ENCODE measurements at regions not wholly inside any gene's neighbourhood (a gene's known extent, or its start where the extent isn't known, plus 50 kb on each side); places are given as distances from the start of the nearest gene placed in this dataset.
"Not testable (repeated sequence)": the region's sequence is repeated elsewhere in the genome, so short reads cannot be mapped to it uniquely, and the experiment has no call there.

DNA sequence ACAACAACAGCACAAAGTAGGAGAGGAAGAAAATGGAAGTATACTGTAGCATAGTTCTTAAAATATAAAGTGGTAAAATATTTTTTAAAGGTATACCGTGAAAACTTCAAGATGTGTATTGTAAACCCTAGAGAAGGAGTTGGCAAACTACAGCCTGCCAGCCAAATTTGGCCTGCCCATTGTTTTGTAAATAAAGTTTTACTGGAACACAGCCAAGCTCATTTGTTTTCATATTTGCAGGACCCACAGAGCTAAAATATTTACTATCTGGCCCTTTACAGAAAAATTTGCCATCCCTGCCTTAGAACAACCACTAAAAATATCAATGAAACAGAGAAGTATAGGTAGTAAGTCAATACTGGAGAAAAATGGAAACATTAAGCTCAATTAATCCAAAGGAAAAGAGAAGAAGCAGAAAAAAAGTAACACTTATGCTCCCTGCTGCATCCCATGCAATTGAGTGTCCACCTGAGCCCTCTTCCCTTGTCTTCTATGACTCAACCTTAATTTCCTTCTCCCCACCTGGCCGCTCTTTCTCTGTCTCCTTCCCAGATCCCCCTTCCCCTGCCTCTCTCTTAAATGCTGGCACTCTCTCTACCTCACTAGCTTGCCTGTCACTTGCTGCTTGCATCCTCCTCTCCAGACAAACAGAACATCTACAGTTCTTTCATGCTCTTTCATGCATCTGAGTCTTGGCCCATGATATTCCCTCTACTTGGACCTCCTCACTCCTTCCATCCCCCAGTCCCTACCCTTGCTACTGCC is 50.6 kb upstream of the FER start:
- H3K27me3 Mint-ChIP-seq (ENCODE audit: low read depth), result peaks cover 12% of the 10 kb centered on the region
- H3K27ac Mint-ChIP-seq, result no peak overlapping the region

DNA sequence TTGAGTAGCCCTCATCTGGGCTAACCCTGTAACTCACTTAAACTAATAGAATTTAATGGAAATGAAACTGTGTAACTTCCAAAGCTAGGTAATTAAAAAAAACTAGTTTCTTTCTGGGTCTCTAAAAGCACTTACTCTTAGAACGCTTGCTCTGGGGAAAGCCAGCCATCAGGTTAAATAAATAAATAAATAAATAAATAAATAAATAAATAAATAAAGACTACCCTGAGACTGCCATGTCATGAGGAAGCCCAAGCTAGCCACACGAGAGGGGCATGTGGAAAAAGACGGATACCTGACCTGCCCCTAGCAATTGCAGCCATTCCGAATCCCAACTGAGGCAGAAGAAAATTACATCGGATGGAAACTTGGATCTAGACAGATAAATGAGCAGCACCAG is 51.3 kb upstream of the FER start:
- Mint-ChIP-seq H3K36me3 (ENCODE audit: low read depth) (no peaks in the 10 kb centered on the region), H3K27ac (no peak overlapping the region), H3K27me3 (ENCODE audit: low read depth) (peaks cover 12% of the 10 kb centered on the region), H3K4me1 (ENCODE audit: low read depth) (no peaks in the 10 kb centered on the region), H3K4me3 (no peak overlapping the region), H3K9me3 (no peaks in the 10 kb centered on the region)
- no peak for DNase-seq (ENCODE audit: low spot score)

More for the DNA sequence above, 50.6 kb upstream of the FER start:
- no peak for DNase-seq (ENCODE audit: low spot score)
- H3K9me3 Mint-ChIP-seq, result no peaks in the 10 kb centered on the region
- H3K4me1 Mint-ChIP-seq (ENCODE audit: low read depth), result no peaks in the 10 kb centered on the region
- no peak overlapping the region for H3K4me3 Mint-ChIP-seq
- H3K36me3 Mint-ChIP-seq (ENCODE audit: low read depth), result no peaks in the 10 kb centered on the region

DNA sequence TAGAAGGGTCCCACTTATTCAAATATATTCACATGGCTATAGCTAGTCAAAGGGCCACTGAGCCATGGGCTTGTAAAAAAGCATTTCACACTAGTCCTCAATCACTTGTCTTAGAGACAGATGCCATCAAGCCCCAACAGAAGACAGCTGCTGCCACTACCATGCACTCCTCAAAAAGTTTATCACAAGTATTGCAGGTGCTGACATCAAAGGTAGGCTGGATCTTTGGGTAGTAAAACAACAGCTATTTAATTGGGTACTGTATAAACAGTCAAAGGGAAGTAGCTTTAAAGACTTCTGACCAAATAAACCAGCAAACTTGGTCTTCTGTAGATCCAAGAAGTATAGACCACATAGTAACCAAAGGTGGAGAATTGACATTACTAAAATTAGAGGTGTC is 59.2 kb upstream of the FER start:
- Mint-ChIP-seq H3K27ac (no peak overlapping the region), H3K4me3 (no peak overlapping the region), H3K9me3 (no peaks in the 10 kb centered on the region), H3K27me3 (ENCODE audit: low read depth) (no peaks in the 10 kb centered on the region), H3K4me1 (ENCODE audit: low read depth) (no peaks in the 10 kb centered on the region), H3K36me3 (ENCODE audit: low read depth) (no peaks in the 10 kb centered on the region)
- no peak for DNase-seq (ENCODE audit: low spot score)

DNA sequence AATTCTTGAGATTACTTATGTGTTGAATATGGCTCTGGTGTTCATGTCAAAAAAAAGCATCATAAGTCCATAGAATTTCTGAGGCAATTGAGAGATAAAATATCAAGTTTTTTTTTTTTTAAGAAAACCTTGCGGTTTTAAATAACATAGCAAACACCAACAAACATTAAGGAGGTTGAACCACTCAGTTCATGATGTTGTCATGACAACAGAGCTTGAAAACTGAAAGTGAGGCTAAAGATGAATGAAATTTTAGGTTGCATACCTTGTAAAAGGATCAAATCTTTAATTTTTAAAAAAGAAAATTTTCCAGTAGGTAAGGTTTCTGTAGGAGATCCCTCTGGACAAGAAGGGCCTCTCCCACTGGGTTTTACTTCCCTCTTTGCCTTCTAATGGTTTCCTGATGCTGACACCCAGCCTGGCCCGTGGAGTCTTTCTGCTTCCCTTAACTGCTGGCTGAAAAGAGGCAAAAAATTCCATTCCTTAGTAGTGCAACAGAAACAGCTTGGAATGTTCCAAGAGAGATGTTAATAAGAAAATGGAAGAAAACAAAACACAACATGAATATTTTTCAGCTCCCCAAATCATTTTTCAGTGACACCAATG is 60.0 kb upstream of the FER start:
- DNase-seq (ENCODE audit: low spot score), result no peak

DNA sequence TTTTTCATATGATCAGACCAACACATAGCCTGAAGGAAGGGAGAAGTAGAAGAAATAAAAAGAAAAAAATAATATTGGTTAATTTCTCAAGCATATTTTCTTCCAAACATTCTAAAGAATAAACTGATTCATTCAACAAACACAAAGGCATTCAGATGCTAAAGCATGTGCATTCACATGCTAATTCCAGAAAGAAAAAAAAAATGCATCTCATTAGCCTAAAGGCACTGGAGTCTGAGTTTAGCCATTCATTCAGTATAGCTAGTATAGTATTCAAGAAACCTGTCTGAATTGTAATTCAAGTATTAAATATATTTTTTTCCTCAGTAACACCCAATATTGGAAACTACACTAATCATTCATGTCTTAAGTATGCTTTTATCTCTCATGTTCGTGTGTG is 61.0 kb upstream of the FER start:
- Mint-ChIP-seq H3K27me3 (ENCODE audit: low read depth) (no peaks in the 10 kb centered on the region), H3K9me3 (no peaks in the 10 kb centered on the region), H3K27ac (no peak overlapping the region), H3K4me3 (no peak overlapping the region), H3K4me1 (ENCODE audit: low read depth) (no peaks in the 10 kb centered on the region), H3K36me3 (ENCODE audit: low read depth) (no peaks in the 10 kb centered on the region)
- no peak for DNase-seq (ENCODE audit: low spot score)

More for the DNA sequence above, 60.0 kb upstream of the FER start:
- H3K4me1 Mint-ChIP-seq (ENCODE audit: low read depth), result no peaks in the 10 kb centered on the region
- no peak overlapping the region for H3K27ac Mint-ChIP-seq
- no peaks in the 10 kb centered on the region for H3K9me3 Mint-ChIP-seq
- no peaks in the 10 kb centered on the region for H3K36me3 Mint-ChIP-seq (ENCODE audit: low read depth)
- no peaks in the 10 kb centered on the region for H3K27me3 Mint-ChIP-seq (ENCODE audit: low read depth)
- no peak overlapping the region for H3K4me3 Mint-ChIP-seq

DNA sequence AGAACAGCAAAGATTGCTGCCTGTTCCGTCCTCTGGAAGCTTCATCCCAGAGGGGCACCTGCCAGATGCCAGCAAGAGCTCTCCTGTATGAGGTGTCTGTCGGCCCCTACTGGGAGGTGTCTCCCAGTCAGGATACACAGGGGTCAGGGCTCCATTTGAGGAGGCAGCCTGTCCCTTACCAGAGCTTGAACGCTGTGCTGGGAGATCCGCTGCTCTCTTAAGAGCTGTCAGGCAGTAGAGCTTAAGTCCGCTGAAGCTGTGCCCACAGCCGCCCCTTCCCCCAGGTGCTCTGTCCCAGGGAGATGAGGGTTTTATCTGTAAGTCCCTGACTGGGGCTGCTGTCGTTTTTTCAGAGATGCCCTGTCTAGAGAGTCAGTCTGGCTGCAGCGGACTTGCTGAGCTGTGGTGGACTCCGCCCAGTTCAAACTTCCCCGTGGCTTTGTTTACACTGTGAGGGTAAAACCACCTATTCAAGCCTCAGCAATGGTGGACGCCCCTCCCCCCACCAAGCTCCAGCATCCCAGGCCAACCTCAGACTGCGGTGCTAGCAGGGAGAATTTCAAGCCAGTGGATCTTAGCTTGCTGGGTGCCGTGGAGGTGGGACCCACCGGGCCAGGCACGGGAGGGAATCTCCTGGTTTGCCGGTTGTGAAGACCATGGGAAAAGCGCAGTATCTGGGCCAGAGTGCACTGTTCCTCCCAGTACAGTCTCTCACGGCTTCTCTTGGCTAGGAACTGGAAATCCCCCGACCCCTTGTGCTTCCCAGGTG is 62.1 kb upstream of the FER start:
- not testable (repeated sequence) for H3K27ac Mint-ChIP-seq; H3K4me1 Mint-ChIP-seq (ENCODE audit: low read depth); H3K27me3 Mint-ChIP-seq (ENCODE audit: low read depth); H3K4me3 Mint-ChIP-seq; H3K36me3 Mint-ChIP-seq (ENCODE audit: low read depth); H3K9me3 Mint-ChIP-seq; DNase-seq (ENCODE audit: low spot score)

DNA sequence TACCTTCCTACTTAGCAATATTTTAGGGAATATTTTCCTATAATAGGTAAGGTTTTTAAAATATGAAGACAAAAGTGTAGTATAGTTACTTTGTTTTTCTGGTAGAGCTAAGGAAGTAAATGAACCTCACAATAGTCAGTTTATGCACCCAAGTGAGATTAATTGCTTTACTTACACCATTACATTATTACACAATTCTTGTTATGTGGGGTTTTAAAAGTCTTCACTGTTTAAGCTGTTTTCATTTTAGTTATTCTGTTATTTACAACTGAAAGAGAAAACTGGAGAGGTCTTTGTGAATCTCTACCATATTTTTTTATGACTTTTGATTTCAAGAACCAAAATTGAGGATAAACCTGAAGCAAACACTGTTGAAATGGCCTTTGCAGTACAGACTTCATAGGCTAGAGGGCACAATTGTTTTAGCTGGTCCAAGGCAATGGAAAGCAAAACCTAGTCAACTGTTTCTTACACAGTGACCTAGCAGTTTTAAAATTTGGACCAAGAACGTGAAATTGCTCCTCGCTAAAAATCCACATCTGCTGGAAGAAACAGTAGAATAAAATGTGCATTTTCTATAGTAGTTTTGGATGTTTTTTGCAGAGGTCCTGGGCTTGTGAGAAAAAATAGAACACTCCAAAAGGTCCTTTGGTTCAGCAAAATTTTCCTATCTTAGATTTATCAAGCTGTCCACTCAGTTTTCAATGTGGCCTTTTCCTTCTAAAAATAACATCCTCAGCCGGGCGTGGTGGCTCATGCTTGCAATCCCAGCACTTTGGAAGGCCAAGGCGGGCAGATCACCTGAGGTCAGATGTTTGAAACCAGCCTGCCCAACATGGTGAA is 66.4 kb upstream of the FER start:
- H3K4me1 Mint-ChIP-seq (ENCODE audit: low read depth), result no peaks in the 10 kb centered on the region
- H3K9me3 Mint-ChIP-seq, result no peaks in the 10 kb centered on the region
- H3K36me3 Mint-ChIP-seq (ENCODE audit: low read depth), result no peaks in the 10 kb centered on the region
- peaks cover 10% of the 10 kb centered on the region for H3K27me3 Mint-ChIP-seq (ENCODE audit: low read depth)
- DNase-seq (ENCODE audit: low spot score), result peak; percentile 8
- no peak overlapping the region for H3K27ac Mint-ChIP-seq
- H3K4me3 Mint-ChIP-seq, result no peak overlapping the region

DNA sequence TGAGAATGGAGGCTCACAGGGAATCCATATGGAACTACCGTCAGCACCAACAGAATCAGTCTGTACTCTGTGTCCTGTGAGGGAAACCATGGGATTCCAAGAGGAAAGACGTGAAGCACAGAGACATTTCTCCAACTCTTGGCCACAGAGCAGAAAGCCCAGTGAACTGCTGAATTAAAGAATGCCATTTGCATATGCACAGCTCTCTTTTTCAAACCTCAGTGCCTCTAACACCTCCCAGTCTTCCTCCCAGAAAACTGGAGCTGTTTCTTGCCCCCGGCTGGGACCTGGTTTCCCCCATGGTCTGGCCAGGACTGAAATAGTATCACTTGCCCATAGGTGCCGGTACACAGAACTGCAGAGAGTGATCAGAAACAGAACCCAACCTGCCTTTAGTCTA is 69.6 kb upstream of the FER start:
- Mint-ChIP-seq H3K4me1 (ENCODE audit: low read depth) (no peaks in the 10 kb centered on the region), H3K9me3 (no peaks in the 10 kb centered on the region), H3K36me3 (ENCODE audit: low read depth) (no peaks in the 10 kb centered on the region), H3K27me3 (ENCODE audit: low read depth) (peaks cover 10% of the 10 kb centered on the region), H3K4me3 (no peak overlapping the region), H3K27ac (no peak overlapping the region)
- no peak for DNase-seq (ENCODE audit: low spot score)

DNA sequence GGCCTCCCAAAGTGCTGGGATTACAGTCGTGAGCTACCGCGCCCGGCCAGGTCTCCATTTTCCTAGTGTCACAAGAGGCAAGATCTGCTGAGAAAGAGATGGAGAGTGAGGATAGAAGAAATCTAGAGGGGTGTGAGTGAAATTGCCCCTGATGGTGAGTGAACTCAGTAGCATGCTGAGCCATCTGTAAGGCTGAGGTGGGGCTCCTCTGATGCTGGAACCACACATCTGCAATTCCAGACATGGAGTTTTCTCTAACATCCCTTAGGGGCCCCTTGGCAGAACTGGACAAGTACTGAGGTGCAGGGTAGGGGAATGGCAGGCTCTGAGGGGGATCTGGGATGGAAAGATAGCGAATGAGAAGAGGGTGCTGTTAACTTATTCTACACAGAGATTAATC is 72.0 kb upstream of the FER start:
- H3K4me1 Mint-ChIP-seq (ENCODE audit: low read depth), result no peaks in the 10 kb centered on the region
- H3K9me3 Mint-ChIP-seq, result no peaks in the 10 kb centered on the region
- DNase-seq (ENCODE audit: low spot score), result no peak
- peaks cover 10% of the 10 kb centered on the region for H3K27me3 Mint-ChIP-seq (ENCODE audit: low read depth)
- H3K27ac Mint-ChIP-seq, result no peak overlapping the region
- no peak overlapping the region for H3K4me3 Mint-ChIP-seq
- H3K36me3 Mint-ChIP-seq (ENCODE audit: low read depth), result no peaks in the 10 kb centered on the region

DNA sequence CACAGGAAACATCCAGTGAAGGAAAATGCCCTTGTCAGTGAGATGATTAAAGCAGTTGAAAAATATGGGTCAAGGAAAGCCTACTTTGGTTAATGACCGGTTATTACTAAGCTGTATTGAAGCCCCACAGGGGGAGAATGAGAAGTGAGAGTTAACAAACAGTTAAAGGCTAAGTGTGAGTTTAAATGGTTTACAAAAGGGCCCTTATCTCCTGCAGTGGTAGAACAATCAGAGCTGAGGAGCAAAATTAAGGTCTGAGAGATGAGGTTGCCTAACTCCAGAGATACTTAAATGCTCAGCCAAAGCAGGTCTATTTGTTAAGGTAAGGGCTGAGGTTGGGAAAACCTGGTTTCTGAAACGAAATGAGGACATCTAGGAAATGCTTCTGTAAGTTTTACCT is 75.1 kb upstream of the FER start:
- Mint-ChIP-seq H3K9me3 (no peaks in the 10 kb centered on the region), H3K4me3 (no peak overlapping the region), H3K27me3 (ENCODE audit: low read depth) (no peaks in the 10 kb centered on the region), H3K27ac (no peak overlapping the region), H3K4me1 (ENCODE audit: low read depth) (no peaks in the 10 kb centered on the region), H3K36me3 (ENCODE audit: low read depth) (no peaks in the 10 kb centered on the region)
- no peak for DNase-seq (ENCODE audit: low spot score)

DNA sequence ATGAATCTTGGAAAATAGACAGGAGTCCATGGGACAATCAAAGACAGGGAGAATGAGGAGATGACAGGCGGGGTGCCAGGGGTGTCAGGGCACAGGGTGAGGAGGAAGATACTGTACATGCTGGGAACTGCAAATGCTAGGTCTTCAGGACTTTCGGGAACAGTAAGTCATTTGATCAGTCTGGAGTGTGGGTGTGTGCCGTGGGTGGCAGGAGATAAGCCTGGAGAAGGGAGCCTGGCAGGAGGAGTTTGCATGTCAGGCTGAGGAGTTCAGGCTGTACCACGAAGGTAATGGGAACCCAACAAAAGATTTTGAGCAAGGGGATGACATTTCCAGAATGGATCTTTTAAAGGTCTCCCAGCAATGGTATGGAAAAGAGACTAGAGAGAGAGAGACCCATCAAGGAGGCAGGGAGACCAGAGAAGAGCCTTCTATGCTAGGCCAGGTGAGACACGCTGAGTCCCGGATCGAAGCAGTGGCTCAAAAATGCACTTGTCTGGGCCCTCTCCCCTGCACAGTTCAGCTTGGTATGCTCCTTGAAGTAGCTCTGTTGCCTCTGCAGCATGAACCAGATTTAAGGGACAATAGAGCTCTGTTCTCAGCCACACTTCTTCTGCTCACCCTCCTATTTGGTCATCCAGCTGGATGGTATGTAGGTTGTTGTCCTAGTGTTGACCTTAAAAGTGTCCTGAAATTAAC is 77.0 kb upstream of the FER start:
- Mint-ChIP-seq H3K4me3 (no peak overlapping the region), H3K36me3 (ENCODE audit: low read depth) (no peaks in the 10 kb centered on the region), H3K27me3 (ENCODE audit: low read depth) (peaks cover 2% of the 10 kb centered on the region), H3K9me3 (peaks cover 3% of the 10 kb centered on the region), H3K4me1 (ENCODE audit: low read depth) (no peaks in the 10 kb centered on the region), H3K27ac (no peak overlapping the region)
- no peak for DNase-seq (ENCODE audit: low spot score)

DNA sequence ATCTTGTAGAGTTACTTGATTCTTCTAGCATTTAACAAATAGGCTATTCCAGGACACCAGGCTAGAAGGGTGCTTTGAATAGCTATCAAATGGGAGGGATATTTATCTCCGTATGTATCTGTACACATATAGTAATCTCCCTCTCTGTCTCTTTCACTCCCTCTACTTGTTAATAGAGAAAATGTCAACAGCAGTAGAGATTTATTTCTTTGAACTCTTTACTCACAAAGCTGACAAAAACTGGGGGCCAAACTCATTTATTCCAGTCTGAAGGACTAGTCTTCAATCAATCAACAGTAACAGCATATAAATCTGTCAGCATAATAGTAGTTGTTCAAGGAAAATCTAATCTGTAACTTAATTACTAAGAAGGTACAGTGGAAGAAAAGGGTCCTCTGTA is 78.2 kb upstream of the FER start:
- peaks cover 3% of the 10 kb centered on the region for H3K9me3 Mint-ChIP-seq
- H3K36me3 Mint-ChIP-seq (ENCODE audit: low read depth), result no peaks in the 10 kb centered on the region
- DNase-seq (ENCODE audit: low spot score), result no peak
- no peaks in the 10 kb centered on the region for H3K4me1 Mint-ChIP-seq (ENCODE audit: low read depth)
- H3K4me3 Mint-ChIP-seq, result no peak overlapping the region
- peaks cover 2% of the 10 kb centered on the region for H3K27me3 Mint-ChIP-seq (ENCODE audit: low read depth)
- no peak overlapping the region for H3K27ac Mint-ChIP-seq

DNA sequence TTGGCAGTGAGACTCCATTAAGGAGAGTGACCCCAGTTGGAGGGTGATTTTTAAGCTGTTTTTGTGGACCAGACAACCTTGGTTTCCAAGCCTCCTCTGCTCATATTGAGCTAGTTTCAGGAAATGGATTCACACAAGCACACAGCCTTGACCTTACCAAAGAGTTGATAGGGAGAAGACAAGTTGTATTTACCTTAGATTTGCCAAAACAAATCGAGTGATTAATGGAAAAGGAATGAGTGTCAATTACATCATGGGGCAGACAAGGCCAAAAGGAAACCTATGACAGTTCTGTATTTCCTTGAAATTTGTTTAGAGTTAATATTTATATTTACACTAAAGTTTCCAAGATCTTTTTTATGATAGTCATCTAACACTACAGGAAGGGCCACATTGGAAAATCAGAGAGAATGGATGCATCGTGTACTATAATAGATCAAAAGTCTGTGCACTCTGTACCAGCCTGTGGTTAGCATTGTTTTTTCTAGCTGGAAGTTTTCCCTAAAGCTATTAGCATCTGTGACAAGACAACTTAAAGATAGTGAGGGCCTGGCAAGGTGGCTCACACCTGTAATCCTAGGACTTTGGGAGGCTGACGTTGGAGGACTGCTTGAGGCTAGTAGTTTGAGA is 86.0 kb upstream of the FER start:
- H3K27me3 Mint-ChIP-seq (ENCODE audit: low read depth), result peaks cover 7% of the 10 kb centered on the region
- DNase-seq (ENCODE audit: low spot score), result no peak
- no peak overlapping the region for H3K4me3 Mint-ChIP-seq
- no peak overlapping the region for H3K27ac Mint-ChIP-seq
- no peaks in the 10 kb centered on the region for H3K4me1 Mint-ChIP-seq (ENCODE audit: low read depth)
- no peaks in the 10 kb centered on the region for H3K36me3 Mint-ChIP-seq (ENCODE audit: low read depth)
- peaks cover 3% of the 10 kb centered on the region for H3K9me3 Mint-ChIP-seq
